Large intestine (tissue), 3 donors: ENCODE measurements at regions not wholly inside any gene's neighbourhood (a gene's known extent, or its start where the extent isn't known, plus 50 kb on each side); places are given as distances from the start of the nearest gene placed in this dataset.

ENCODE experiments used
- DNase-seq, 2 donors: peaks; one replicate each; pipeline versions ENCODE4 v3.0.0 to v3.0.0-alpha.2; 2013
- H3K27ac ChIP-seq: one replicate; pipeline ENCODE4 v1.5.1; 2013; ENCODE audit warnings: low read length
- H3K27me3 ChIP-seq: 2 replicates; pipeline ENCODE4 v1.6.1; 2013; ENCODE audit warnings: low read length; ENCODE audit not compliant: control insufficient read depth, insufficient read depth
- H3K36me3 ChIP-seq: 2 replicates; pipeline ENCODE4 v1.6.1; 2013; ENCODE audit warnings: low read length; ENCODE audit not compliant: control insufficient read depth, insufficient read depth
- H3K4me1 ChIP-seq: one replicate; pipeline ENCODE4 v1.6.1; 2013; ENCODE audit warnings: low read length; ENCODE audit not compliant: control insufficient read depth, insufficient read depth
- H3K4me3 ChIP-seq: one replicate; pipeline ENCODE4 v1.5.1; 2013; ENCODE audit warnings: low read length
- H3K9me3 ChIP-seq: one replicate; pipeline ENCODE4 v1.6.1; 2013; ENCODE audit warnings: mild to moderate bottlenecking, low read depth, low read length, moderate library complexity; ENCODE audit not compliant: control insufficient read depth
- WGBS: methylation state at CpG from one replicate; pipeline ENCODE4 v1.1.5; 2013; ENCODE audit warnings: low lambda C conversion rate; ENCODE audit not compliant: insufficient coverage; 5-methylcytosine and 5-hydroxymethylcytosine counted together

GRCh38 chr10:62625484-62625883, 179.0 kb upstream of the ADO start:
- Histone ChIP-seq H3K27ac (no peak overlapping the region), H3K9me3 (no peaks in the 10 kb centered on the region), H3K27me3 (no peaks in the 10 kb centered on the region), H3K36me3 (no peaks in the 10 kb centered on the region), H3K4me3 (no peak overlapping the region), H3K4me1 (no peaks in the 10 kb centered on the region)
- 33% methylated on average over 2 of the region's 2 CpGs for WGBS
- no peak for DNase-seq

GRCh38 chr10:62626079-62626478, 178.4 kb upstream of the ADO start:
- no CpG with 5 or more reads among the region's 3 CpGs for WGBS
- Histone ChIP-seq H3K36me3 (no peaks in the 10 kb centered on the region), H3K9me3 (no peaks in the 10 kb centered on the region), H3K27ac (no peak overlapping the region), H3K4me1 (no peaks in the 10 kb centered on the region), H3K27me3 (no peaks in the 10 kb centered on the region), H3K4me3 (no peak overlapping the region)
- DNase-seq: no peak

- Histone ChIP-seq H3K4me3 (no peak overlapping the region), H3K9me3 (no peaks in the 10 kb centered on the region), H3K4me1 (no peaks in the 10 kb centered on the region), H3K27me3 (no peaks in the 10 kb centered on the region), H3K36me3 (no peaks in the 10 kb centered on the region), H3K27ac (no peak overlapping the region)
- no peak for DNase-seq
- no CpG with 5 or more reads among the region's 2 CpGs for WGBS
These were observed 177.7 kb upstream of the ADO start for GRCh38 chr10:62626817-62627216.

GRCh38 chr10:62627983-62628382, 176.5 kb upstream of the ADO start:
- no peaks in the 10 kb centered on the region for H3K36me3 ChIP-seq
- H3K27me3 ChIP-seq: no peaks in the 10 kb centered on the region
- DNase-seq: no peak
- H3K27ac ChIP-seq: no peak overlapping the region
- no peaks in the 10 kb centered on the region for H3K4me1 ChIP-seq
- no CpG with 5 or more reads among the region's 4 CpGs for WGBS
- H3K4me3 ChIP-seq: no peak overlapping the region
- no peaks in the 10 kb centered on the region for H3K9me3 ChIP-seq

GRCh38 chr10:62631241-62631640, 173.3 kb upstream of the ADO start:
- DNase-seq: no peak
- Histone ChIP-seq H3K27me3 (no peaks in the 10 kb centered on the region), H3K9me3 (no peaks in the 10 kb centered on the region), H3K36me3 (no peaks in the 10 kb centered on the region), H3K27ac (no peak overlapping the region), H3K4me1 (no peaks in the 10 kb centered on the region), H3K4me3 (no peak overlapping the region)
- no CpG with 5 or more reads among the region's 1 CpG for WGBS

GRCh38 chr10:62632071-62632809, 172.3 kb upstream of the ADO start:
- H3K27me3 ChIP-seq: no peaks in the 10 kb centered on the region
- no peaks in the 10 kb centered on the region for H3K36me3 ChIP-seq
- no peaks in the 10 kb centered on the region for H3K9me3 ChIP-seq
- no peaks in the 10 kb centered on the region for H3K4me1 ChIP-seq
- peak in 1 of 2 donors; percentile 22 for DNase-seq
- no peak overlapping the region for H3K27ac ChIP-seq
- no peak overlapping the region for H3K4me3 ChIP-seq
- WGBS: no CpG with 5 or more reads among the region's 12 CpGs

- no peak overlapping the region for H3K27ac ChIP-seq
- H3K27me3 ChIP-seq: no peaks in the 10 kb centered on the region
- no peaks in the 10 kb centered on the region for H3K9me3 ChIP-seq
- WGBS: no CpG with 5 or more reads among the region's 3 CpGs
- H3K4me3 ChIP-seq: no peak overlapping the region
- no peaks in the 10 kb centered on the region for H3K36me3 ChIP-seq
- no peak for DNase-seq
- peaks cover 3% of the 10 kb centered on the region for H3K4me1 ChIP-seq
These were observed 170.5 kb upstream of the ADO start for GRCh38 chr10:62633976-62634375.

GRCh38 chr10:62634576-62634975, 169.9 kb upstream of the ADO start:
- Histone ChIP-seq H3K4me3 (no peak overlapping the region), H3K36me3 (no peaks in the 10 kb centered on the region), H3K9me3 (no peaks in the 10 kb centered on the region), H3K27ac (no peak overlapping the region), H3K27me3 (no peaks in the 10 kb centered on the region), H3K4me1 (peaks cover 3% of the 10 kb centered on the region)
- no peak for DNase-seq
- no CpG with 5 or more reads among the region's 2 CpGs for WGBS

- H3K9me3 ChIP-seq: no peaks in the 10 kb centered on the region
- no peaks in the 10 kb centered on the region for H3K36me3 ChIP-seq
- DNase-seq: no peak
- no peaks in the 10 kb centered on the region for H3K27me3 ChIP-seq
- no CpG with 5 or more reads among the region's 3 CpGs for WGBS
- no peak overlapping the region for H3K27ac ChIP-seq
- H3K4me3 ChIP-seq: no peak overlapping the region
- H3K4me1 ChIP-seq: peaks cover 3% of the 10 kb centered on the region
These were observed 169.4 kb upstream of the ADO start for GRCh38 chr10:62635127-62635526.

GRCh38 chr10:62636825-62637248, 167.7 kb upstream of the ADO start:
- no CpG with 5 or more reads among the region's 3 CpGs for WGBS
- Histone ChIP-seq H3K4me1 (peaks cover 3% of the 10 kb centered on the region), H3K36me3 (no peaks in the 10 kb centered on the region), H3K27ac (peak overlapping the region; percentile 21), H3K9me3 (no peaks in the 10 kb centered on the region), H3K4me3 (peak overlapping the region; percentile 11), H3K27me3 (no peaks in the 10 kb centered on the region)
- no peak for DNase-seq
